Caco-2 (cell line): ENCODE measurements at regions not wholly inside any gene's neighbourhood (a gene's known extent, or its start where the extent isn't known, plus 50 kb on each side); places are given as distances from the start of the nearest gene placed in this dataset.

ENCODE experiments used
- BruUV-seq: library from RNA; stranded (reverse); fragments of 400-500 nt; replicated peaks from 2 replicates; lab custom pipeline; 2021; lab: Mats Ljungman, UMichigan
- CTCF ChIA-PET: fragments of 300-600 bp; sonication (Branson Sonifier 250); formaldehyde crosslinking; loops from one replicate; lab custom pipeline; 2022; ENCODE audit warnings: antibody characterized with exemption; lab: Charles Lee
- POLR2A ChIA-PET: fragments of 300-600 bp; sonication (Branson Sonifier 250); formaldehyde crosslinking; loops from one replicate; lab custom pipeline; 2022; ENCODE audit warnings: antibody characterized with exemption; lab: Charles Lee
- DNase-seq, 2 experiments: peaks; one replicate each; pipeline versions ENCODE4 v3.0.0 to v3.0.0-alpha.2; 2020 to 2022
- H3K27me3 ChIP-seq: replicated peaks from 2 replicates; pipeline ENCODE4 v1.6.0; 2011; ENCODE audit warnings: low read length; ENCODE audit not compliant: control insufficient read depth, insufficient read depth
- H3K36me3 ChIP-seq: 2 replicates; pipeline ENCODE4 v1.5.1; 2011; ENCODE audit warnings: low read length; ENCODE audit not compliant: control insufficient read depth, insufficient read depth
- H3K4me1 ChIP-seq: fragments of 250-450 bp; sonication (Bioruptor Pico); 2 replicates; pipeline ENCODE4 v1.5.1; 2020; ENCODE audit warnings: mild to moderate bottlenecking
- H3K4me3 ChIP-seq: 2 replicates; pipeline ENCODE4 v1.5.1; 2011; ENCODE audit warnings: low read depth, mild to moderate bottlenecking, control low read depth, low read length
- H3K9me3 ChIP-seq: fragments of 250-450 bp; sonication (Bioruptor Pico); 2 replicates; pipeline ENCODE4 v1.5.1; 2020; ENCODE audit warnings: mild to moderate bottlenecking, moderate library complexity
- H3K27ac Mint-ChIP-seq: one replicate; pipeline ENCODE4 v1.8.0; 2022; ENCODE audit warnings: mixed read lengths; ENCODE audit not compliant: unreplicated experiment
- H3K27me3 Mint-ChIP-seq: one replicate; pipeline ENCODE4 v1.8.0; 2022; ENCODE audit warnings: mixed read lengths; ENCODE audit not compliant: insufficient read depth, unreplicated experiment
- H3K36me3 Mint-ChIP-seq: one replicate; pipeline ENCODE4 v1.8.0; 2022; ENCODE audit warnings: mild to moderate bottlenecking, mixed read lengths; ENCODE audit not compliant: insufficient read depth, unreplicated experiment
- H3K4me1 Mint-ChIP-seq: one replicate; pipeline ENCODE4 v1.8.0; 2022; ENCODE audit warnings: low read depth, mixed read lengths; ENCODE audit not compliant: unreplicated experiment
- H3K4me3 Mint-ChIP-seq: one replicate; pipeline ENCODE4 v1.8.0; 2022; ENCODE audit warnings: mild to moderate bottlenecking, moderate library complexity, mixed read lengths; ENCODE audit not compliant: unreplicated experiment
- H3K9me3 Mint-ChIP-seq: one replicate; pipeline ENCODE4 v1.8.0; 2022; ENCODE audit warnings: mixed read lengths; ENCODE audit not compliant: unreplicated experiment
- intact Hi-C: fragments of 100-400 bp; cut with micrococcal nuclease; formaldehyde crosslinking; loops from one replicate; pipeline ENCODE4 v1.10.0; 2022; ENCODE audit not compliant: unreplicated experiment
- TF ChIP-seq, protein P1 (sequence below), 2 experiments: fragments of 200-600 bp in 1 of 2; IDR thresholded peaks; 1 replicate in 1 of 2; 2 replicates in 1 of 2; pipeline versions ENCODE4 v1.5.1 to v1.8.0; 2011 to 2022; ENCODE audit warnings: antibody characterized with exemption in 1 of 2, control low read depth in 1 of 2, inconsistent platforms in 1 of 2, low read depth in 1 of 2, low read length in 1 of 2, mild to moderate bottlenecking in 1 of 2, moderate library complexity in 1 of 2; ENCODE audit not compliant: insufficient read depth in 1 of 2, severe bottlenecking in 1 of 2, unreplicated experiment in 1 of 2

DNA sequence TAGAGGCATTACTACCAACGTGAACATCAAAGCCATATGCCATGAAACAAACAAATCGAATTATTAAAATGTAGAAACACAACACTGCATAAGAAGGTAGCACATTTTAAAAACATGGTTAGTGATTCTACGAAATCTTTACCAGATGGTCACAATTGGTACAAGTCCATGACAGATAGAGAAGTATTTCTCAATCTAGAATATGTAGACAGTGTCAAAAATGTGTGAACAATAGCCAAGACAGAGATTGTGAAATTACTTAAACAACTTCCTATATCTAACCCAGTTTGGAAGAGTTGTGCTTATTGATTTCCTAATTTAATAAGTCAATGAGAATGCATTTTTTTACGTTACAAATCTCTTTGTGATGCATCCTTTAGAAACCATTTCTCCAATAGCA, 1121.6 kb downstream of the MAT2B start:
- POLR2A ChIA-PET: no interaction called here
- H3K27ac Mint-ChIP-seq: no peak overlapping the region
- BruUV-seq: no TSS peak

DNA sequence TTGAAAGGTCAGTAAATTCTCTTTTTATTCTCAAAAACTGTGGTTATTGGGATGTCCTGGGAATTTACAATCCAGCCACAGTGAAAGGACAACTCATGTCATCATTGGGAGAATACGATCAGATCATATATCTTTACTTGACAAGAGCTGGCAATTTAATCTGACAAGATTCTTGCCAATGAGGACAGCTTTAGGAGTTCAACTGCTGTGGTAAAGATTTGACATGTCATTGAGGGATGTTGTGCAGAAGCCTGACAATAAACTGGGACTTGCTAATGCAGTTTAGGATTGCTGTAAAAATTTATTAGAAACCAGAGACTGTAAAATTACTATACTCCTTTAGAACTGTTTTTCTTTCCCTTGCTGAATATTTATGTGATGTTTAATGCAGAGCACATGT, 1131.0 kb downstream of the MAT2B start:
- Histone ChIP-seq H3K27me3 (no peaks in the 10 kb centered on the region), H3K4me3 (no peak overlapping the region), H3K36me3 (no peaks in the 10 kb centered on the region), H3K9me3 (no peaks in the 10 kb centered on the region), H3K4me1 (no peaks in the 10 kb centered on the region)
- no peaks in the 10 kb centered on the region for H3K4me1 Mint-ChIP-seq
- no peaks in the 10 kb centered on the region for H3K9me3 Mint-ChIP-seq
- intact Hi-C loops: no loop called here
- H3K4me3 Mint-ChIP-seq: no peak overlapping the region
- ChIA-PET CTCF (no interaction called here), POLR2A (no interaction called here)
- no peaks in the 10 kb centered on the region for H3K27me3 Mint-ChIP-seq
- TF ChIP-seq, protein P1, sequence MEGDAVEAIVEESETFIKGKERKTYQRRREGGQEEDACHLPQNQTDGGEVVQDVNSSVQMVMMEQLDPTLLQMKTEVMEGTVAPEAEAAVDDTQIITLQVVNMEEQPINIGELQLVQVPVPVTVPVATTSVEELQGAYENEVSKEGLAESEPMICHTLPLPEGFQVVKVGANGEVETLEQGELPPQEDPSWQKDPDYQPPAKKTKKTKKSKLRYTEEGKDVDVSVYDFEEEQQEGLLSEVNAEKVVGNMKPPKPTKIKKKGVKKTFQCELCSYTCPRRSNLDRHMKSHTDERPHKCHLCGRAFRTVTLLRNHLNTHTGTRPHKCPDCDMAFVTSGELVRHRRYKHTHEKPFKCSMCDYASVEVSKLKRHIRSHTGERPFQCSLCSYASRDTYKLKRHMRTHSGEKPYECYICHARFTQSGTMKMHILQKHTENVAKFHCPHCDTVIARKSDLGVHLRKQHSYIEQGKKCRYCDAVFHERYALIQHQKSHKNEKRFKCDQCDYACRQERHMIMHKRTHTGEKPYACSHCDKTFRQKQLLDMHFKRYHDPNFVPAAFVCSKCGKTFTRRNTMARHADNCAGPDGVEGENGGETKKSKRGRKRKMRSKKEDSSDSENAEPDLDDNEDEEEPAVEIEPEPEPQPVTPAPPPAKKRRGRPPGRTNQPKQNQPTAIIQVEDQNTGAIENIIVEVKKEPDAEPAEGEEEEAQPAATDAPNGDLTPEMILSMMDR (IDR thresholded peaks at IDR 0.05; ENCODE audit: insufficient read depth in 1 of 2, low read depth in 1 of 2, low read length in 1 of 2, severe bottlenecking in 1 of 2, unreplicated experiment in 1 of 2): no peak
- no TSS peak for BruUV-seq
- DNase-seq: no peak
- no peak overlapping the region for H3K27ac Mint-ChIP-seq
- no peaks in the 10 kb centered on the region for H3K36me3 Mint-ChIP-seq

More for the DNA sequence above, 1121.6 kb downstream of the MAT2B start:
- Histone ChIP-seq H3K36me3 (no peaks in the 10 kb centered on the region), H3K9me3 (no peaks in the 10 kb centered on the region), H3K4me3 (no peak overlapping the region), H3K4me1 (no peaks in the 10 kb centered on the region), H3K27me3 (no peaks in the 10 kb centered on the region)
- CTCF ChIA-PET: no interaction called here
- no peaks in the 10 kb centered on the region for H3K4me1 Mint-ChIP-seq
- DNase-seq: no peak
- H3K4me3 Mint-ChIP-seq: no peak overlapping the region
- no peaks in the 10 kb centered on the region for H3K9me3 Mint-ChIP-seq
- H3K36me3 Mint-ChIP-seq: no peaks in the 10 kb centered on the region
- intact Hi-C loops: no loop called here
- no peaks in the 10 kb centered on the region for H3K27me3 Mint-ChIP-seq
- TF ChIP-seq, protein P1 (IDR thresholded peaks at IDR 0.05; ENCODE audit: insufficient read depth in 1 of 2, low read depth in 1 of 2, low read length in 1 of 2, severe bottlenecking in 1 of 2, unreplicated experiment in 1 of 2): no peak

DNA sequence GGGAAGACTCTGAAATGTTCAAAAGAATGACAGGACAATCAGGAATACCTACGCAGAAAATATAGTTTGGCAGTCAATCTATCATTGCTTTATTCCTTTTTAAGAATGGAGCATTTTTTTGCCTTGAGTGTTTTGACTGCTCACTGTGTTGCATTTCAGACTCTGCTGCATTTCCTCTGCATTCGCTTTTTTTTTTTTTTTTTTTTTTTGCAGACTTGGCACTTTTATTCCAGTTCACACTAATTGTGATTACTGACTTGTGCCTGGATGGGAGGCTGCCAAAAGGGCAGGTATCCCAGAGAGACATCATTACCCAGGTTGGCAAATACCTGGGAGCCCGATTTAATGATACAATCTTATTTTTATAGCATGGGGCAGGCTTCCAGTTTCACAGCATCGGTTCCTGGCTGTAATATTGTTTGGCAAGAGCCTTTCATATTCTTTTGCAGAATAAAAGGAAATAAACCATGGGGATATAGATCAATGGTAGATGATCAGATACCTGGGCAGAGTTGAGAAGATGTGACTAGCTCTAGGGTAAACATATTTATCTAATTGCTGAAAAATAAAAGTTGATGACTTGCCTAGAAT, 1132.6 kb downstream of the MAT2B start:
- no peaks in the 10 kb centered on the region for H3K27me3 Mint-ChIP-seq
- Histone ChIP-seq H3K9me3 (no peaks in the 10 kb centered on the region), H3K27me3 (no peaks in the 10 kb centered on the region), H3K4me1 (no peaks in the 10 kb centered on the region), H3K36me3 (no peaks in the 10 kb centered on the region), H3K4me3 (no peak overlapping the region)
- POLR2A ChIA-PET: no interaction called here
- intact Hi-C loops: no loop called here
- H3K9me3 Mint-ChIP-seq: no peaks in the 10 kb centered on the region
- no TSS peak for BruUV-seq
- H3K4me3 Mint-ChIP-seq: no peak overlapping the region
- CTCF ChIA-PET: no interaction called here
- TF ChIP-seq, protein P1 (IDR thresholded peaks at IDR 0.05; ENCODE audit: insufficient read depth in 1 of 2, low read depth in 1 of 2, low read length in 1 of 2, severe bottlenecking in 1 of 2, unreplicated experiment in 1 of 2): no peak
- no peaks in the 10 kb centered on the region for H3K36me3 Mint-ChIP-seq
- H3K4me1 Mint-ChIP-seq: no peaks in the 10 kb centered on the region
- no peak overlapping the region for H3K27ac Mint-ChIP-seq
- DNase-seq: no peak
